HG03135 (cell line): ENCODE measurements at regions not wholly inside any gene's neighbourhood (a gene's known extent, or its start where the extent isn't known, plus 50 kb on each side); places are given as distances from the start of the nearest gene placed in this dataset.

Experiments
- ATAC-seq: cut with Tn5 transposase; IDR thresholded peaks from one replicate; pipeline ENCODE4 v1.9.1; 2021; ENCODE audit warnings: mild to moderate bottlenecking, moderate library complexity; ENCODE audit not compliant: unreplicated experiment

GRCh38 chr16:86353148-86353547 lies 157.2 kb upstream of the FOXF1 start:
- no peak for ATAC-seq

DNA sequence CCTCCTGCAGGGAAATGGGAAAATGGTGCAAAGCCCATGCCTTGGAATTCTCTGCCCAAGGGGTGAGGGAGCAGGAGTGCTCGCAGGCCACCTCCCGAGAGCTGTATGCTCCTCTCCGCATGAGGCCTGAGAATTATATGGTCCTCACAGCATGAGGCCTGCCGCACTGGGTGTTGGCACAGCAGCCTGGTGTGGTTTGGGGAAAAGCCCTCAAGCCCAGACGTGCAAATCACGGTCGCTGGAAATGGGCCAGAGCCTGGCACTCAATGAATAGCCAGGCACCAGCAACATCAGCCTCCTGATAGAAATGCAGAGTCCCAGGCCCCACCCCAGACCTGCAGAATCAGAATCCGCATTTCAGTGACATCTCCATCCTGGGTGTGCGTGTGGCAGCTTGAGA lies 156.4 kb upstream of the FOXF1 start:
- ATAC-seq: no peak

DNA sequence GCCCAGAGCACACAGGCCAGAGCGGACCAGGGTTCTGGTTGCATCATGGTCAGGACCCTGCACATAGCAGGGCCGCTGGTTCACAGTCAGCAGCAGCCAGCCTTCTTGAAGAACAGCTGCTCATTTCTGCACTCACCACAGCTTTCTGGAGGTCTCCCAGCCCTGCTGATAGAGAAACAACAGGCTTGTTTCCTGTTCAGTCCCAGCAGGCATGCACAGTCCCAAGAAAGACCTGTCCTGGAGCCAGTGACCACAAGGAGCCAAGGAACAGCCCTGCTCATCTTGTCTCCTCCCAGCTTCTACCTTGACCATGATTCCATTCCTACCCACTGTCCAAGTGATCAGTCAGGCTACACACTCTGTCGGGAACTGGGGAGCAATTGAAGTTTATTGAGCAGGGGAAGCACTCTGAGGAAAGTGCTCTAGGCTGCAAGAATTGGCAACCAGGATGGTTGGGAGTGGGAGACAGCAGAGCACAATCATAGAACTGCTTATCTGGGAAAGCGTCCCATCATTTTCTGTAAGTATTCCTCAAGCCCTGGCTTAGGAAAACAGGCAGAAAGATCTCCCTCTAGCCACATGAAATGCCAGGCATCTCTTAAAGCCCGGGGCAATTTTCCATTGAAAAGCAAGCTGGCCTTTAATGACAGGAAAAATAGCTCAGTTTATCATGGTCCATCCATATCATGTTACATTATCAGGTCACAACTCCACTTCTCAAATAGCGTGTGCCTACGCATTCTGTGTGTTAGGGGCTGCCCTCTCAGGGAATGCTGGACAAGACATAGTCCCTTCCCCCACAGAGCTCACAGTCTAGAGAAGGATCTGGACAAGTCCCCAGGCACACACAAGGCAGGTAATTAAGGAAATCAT lies 155.4 kb upstream of the FOXF1 start:
- no peak for ATAC-seq

- no peak for ATAC-seq
Measured at GRCh38 chr16:86355531-86355930, 154.8 kb upstream of the FOXF1 start.

GRCh38 chr16:86355951-86356350 lies 154.4 kb upstream of the FOXF1 start:
- no peak for ATAC-seq

DNA sequence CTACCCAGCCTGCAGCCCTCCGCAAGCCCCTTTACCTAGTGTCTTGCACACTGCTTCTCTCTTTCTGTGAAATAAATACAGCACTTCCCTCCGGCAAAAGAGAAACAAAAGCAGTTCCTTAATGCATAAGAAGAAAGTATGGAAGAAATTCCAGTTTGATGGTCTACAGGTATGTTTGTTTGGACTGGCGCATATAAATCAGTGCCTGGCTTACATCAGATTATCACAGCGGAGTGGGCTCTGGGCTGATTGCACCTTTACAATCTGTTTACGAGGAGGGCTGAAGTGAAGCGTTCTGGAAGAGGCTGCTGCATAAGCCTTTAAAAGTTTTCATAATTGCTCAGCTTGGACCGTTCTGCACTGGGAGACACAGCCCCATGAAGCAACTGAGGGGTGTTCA lies 153.5 kb upstream of the FOXF1 start:
- ATAC-seq: no peak

DNA sequence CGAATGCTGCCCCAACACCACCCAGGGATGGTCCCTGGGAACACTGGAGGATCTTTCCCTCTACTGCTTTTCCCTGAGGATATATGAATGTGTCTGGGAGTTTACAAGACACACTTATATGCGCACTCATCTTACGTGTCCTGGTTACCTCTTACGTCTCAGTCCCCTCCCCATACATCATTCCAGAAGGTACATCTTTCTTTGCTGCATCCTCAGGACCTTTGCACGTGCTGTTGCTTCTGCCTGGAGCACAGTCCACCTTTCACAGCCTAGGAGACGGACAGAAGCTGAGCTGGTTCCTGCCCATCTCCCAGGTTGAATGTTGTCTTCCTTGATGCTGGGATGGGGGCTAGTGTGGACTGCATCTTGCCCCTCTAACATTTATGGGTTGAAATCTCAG lies 153.0 kb upstream of the FOXF1 start:
- no peak for ATAC-seq

GRCh38 chr16:86357950-86358349 lies 152.4 kb upstream of the FOXF1 start:
- ATAC-seq: no peak

- ATAC-seq: no peak
Measured at GRCh38 chr16:86359571-86359970, 150.8 kb upstream of the FOXF1 start.

DNA sequence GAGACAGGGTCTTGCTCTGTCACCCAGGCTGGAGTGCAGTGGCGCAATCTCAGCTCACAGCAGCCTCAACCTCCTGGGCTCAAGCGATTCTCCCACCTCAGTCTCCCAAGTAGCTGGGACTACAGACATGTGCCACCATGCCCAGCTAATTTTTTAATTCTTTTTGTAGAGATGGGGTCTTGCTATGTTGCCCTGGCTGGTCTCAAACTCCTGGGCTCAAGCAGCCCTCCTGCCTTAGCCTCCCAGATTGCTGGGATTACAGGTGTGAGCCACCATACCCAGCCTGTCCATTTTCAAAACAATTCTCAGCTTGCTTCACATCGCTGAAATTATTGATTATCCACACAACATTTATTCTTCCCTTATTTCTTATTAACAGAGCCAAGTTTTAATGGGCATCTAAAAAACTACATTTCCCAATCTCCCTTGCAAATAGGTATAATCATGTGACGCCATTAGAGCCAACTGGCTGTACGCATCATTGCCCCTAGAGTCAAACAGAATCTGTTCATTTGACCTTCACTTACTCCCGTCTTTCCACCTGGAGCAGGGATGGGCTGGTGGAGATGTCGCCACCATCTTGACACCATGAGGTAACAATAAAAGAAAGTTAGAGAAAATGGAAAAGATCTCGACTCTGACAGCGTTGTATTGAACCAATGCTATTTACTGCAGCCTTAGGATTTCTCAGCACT lies 148.0 kb upstream of the FOXF1 start:
- no peak for ATAC-seq

DNA sequence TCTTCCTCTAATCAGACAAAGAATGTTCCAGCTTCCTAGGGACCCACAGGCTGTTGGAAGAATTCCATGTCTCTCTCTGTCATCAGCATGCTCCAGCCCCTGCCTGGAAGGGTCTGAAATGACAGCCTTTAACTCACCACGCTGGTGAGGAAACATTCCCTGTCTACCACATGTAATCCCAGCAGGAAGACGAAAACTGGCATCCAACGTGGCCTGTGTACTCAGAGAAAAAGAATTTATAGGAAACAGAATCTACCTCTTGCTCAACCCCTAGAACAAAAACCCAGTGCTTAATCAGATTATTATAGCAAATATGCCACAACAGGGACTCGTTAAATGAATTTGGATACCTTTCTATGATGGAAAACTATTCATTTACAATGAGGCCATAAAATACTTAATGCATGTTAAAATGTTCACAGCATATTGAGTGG lies 147.3 kb upstream of the FOXF1 start:
- no peak for ATAC-seq

DNA sequence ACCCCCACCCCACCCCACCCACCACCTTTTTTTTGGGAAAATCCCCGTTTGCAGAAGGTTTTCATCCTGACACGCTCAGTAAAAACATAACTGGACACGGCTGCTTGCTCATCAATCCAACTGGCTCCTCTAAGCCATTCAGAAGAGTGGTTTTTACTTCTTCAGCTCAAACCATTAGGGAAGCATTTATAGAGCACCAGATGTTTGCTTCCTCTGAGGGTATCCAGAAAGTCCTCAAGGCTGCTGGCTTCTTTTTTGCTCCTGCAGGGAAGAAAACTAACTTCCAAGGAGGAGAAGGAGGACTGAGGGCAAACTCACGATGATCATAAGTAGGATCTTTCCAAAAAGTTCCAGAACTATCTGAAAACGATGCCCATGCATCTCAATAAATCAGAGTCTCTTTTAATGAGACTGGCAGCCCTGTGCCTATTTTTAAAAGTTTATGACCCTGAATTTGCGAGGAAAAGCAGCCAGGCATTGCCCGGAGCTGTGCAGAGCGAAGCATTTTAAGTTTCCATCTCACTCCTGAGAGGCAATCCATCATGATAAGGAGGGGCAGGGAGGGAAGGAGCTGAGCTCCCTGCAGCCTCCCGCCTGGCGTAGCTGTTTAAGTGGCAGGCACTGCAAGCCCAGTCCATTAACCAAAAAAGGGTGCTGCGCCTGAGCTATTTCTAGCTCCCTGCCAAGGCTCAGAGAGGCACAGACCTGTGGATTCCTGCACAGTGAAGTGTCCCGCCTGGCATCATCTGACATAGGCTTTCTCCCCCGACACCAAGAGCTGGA lies 146.3 kb upstream of the FOXF1 start:
- ATAC-seq: no peak

DNA sequence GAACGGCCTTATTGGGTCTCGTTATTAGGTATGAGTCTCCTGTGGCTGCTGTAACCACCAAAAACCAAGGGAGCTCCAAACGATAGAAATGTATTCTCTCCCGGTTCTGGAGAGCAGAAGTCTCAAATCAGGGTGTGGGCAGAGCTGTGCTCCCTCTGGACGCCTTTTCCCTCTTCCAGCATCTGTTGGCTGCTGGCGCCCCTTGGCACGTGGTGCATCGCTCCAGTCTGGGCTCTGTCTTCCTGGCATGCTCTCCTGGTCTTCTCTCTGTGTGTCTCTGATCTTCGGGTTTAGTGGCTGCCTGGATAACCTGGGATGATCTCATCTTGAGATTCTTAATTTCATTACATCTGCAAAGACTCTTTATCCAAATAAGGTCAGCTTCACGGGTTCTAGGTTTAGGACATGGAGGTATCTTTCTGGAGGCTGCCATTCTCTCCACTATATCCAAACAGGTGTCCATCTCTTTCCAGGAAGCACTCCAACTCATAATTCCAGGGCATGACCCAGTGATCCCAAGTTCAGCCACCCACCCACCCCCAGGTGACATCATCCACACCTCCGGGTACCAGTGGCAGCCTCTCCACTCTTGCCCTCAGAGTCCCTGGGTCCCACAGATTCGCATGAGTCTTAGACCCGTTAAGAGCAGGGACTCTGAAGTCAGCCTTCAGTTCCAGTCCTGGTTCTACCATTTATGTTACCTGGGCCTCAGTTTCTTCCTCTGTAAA lies 145.5 kb upstream of the FOXF1 start:
- no peak for ATAC-seq

- ATAC-seq: no peak
Measured at GRCh38 chr16:86365513-86366273, 144.6 kb upstream of the FOXF1 start.

DNA sequence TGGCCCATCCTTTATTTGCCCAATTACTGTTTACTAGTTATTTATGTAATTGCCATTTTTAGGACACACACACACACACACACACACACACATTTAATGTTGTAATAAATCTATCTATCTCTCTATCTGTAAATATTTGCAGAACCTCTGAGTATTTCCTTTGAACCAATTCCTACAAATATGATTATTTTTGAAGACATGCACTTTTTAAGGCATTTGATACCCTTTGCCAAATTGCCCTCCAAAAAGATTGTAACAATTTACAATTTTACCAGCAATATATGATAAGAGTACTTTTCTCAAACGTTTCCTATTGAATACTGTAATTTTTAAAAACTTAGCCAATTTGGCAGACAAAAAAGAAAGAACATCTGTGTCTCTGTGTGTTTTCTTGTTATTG lies 143.8 kb upstream of the FOXF1 start:
- no peak for ATAC-seq

GRCh38 chr16:86367291-86368072 lies 142.8 kb upstream of the FOXF1 start:
- ATAC-seq: no peak

DNA sequence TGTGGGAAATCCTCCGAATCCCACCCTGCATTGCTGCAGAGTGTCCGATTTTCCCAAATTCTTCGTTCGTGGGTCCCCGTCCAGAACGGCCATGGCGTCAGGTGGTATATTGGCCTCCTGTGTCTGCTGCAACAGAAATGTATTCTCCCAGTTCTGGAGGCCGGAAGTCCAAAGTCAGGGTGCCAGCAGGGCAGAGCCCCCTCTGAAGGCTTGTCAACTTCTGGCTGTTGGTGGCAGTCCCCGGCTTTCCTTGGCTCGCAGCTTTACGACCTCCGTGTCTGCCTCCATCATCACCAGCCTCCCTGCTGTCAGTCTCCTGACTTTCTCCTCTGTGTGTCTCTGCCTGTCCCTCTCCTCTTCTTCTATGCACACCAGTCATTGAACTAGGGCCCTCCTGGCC lies 142.1 kb upstream of the FOXF1 start:
- ATAC-seq: no peak

DNA sequence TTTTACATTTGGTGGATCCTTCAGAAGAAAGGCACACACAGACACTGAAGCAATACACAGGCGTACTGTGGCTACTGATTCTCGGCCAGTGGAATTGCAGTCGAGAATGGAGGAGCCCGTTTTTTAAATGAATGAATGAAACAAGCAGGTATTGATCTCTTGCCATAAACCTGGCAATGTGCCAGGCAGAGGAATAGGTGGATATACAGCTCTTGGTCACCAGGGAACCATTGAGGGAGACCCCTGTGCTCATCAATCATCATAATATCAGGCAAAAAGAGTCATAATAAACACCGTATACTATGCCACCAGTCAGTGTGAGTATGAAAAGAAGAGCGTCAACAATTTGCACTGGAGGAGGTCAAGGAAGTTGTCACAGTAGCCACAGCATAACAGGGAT lies 140.3 kb upstream of the FOXF1 start:
- no peak for ATAC-seq

DNA sequence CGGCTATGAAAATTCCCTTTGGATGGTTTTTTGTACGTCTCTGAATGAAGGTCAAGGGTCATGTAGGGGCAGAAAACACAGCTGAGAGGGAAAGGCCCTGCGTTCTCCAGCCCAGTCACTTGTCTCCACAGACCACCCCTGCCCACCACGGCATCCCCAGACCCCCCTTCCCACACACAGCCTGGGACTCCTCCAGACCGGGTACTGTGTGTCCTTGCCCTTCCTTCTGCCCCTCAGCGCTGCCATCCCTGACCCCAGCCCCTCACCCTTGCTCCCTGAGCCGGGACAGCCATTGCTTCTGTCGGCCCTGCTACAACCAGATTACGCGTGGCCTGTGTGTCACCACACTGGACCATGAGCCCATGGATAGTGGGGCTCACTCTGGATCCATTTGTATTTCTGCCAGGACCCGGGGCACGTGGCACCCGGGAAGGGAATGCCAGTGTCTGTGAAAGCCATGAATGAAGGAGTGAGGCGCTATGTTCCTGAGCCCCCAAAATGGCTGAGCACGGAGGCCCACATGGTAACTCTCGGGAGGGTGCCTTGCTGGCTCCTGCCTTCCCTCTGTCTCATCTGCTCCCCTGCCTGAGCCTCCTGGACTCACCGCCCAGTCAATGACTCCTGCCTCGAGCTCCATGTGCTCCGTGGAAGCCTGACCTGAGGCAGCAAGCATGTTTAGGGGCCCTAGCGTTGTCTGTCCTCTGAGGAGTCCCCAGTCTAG lies 139.1 kb upstream of the FOXF1 start:
- ATAC-seq: no peak
